GM10847 (cell line): ENCODE measurements at regions not wholly inside any gene's neighbourhood (a gene's known extent, or its start where the extent isn't known, plus 50 kb on each side); places are given as distances from the start of the nearest gene placed in this dataset.

Experiments used
- POLR2A ChIP-seq: IDR thresholded peaks from 2 replicates; pipeline ENCODE4 v1.6.1; 2011; ENCODE audit not compliant: insufficient read length; ENCODE audit errors: extremely low read depth

- TF ChIP-seq POLR2A, result no peak
Measured at GRCh38 chr15:70289191-70289955, 191.7 kb upstream of the TLE3 start.

GRCh38 chr15:70286113-70286806, 188.5 kb upstream of the TLE3 start:
- TF ChIP-seq POLR2A, result no peak

GRCh38 chr15:70284438-70285214, 186.9 kb upstream of the TLE3 start:
- TF ChIP-seq POLR2A, result no peak

GRCh38 chr15:70283511-70283910, 185.8 kb upstream of the TLE3 start:
- TF ChIP-seq POLR2A, result no peak

GRCh38 chr15:70281811-70282307, 184.1 kb upstream of the TLE3 start:
- no peak for TF ChIP-seq POLR2A

GRCh38 chr15:70281261-70281810, 183.6 kb upstream of the TLE3 start:
- TF ChIP-seq POLR2A, result no peak

- TF ChIP-seq POLR2A, result no peak
Measured at GRCh38 chr15:70280781-70281180, 183.1 kb upstream of the TLE3 start.

- no peak for TF ChIP-seq POLR2A
Measured at GRCh38 chr15:70279096-70279495, 181.4 kb upstream of the TLE3 start.

GRCh38 chr15:70278644-70279043, 180.9 kb upstream of the TLE3 start:
- TF ChIP-seq POLR2A, result no peak

- TF ChIP-seq POLR2A, result no peak
Measured at GRCh38 chr15:70277556-70277955, 179.8 kb upstream of the TLE3 start.

- TF ChIP-seq POLR2A, result no peak
Measured at GRCh38 chr15:70276401-70276800, 178.7 kb upstream of the TLE3 start.

- TF ChIP-seq POLR2A, result no peak
Measured at GRCh38 chr15:70275461-70276138, 177.9 kb upstream of the TLE3 start.

- TF ChIP-seq POLR2A, result no peak
Measured at GRCh38 chr15:70274908-70275307, 177.2 kb upstream of the TLE3 start.

- TF ChIP-seq POLR2A, result no peak
Measured at GRCh38 chr15:70274255-70274880, 176.7 kb upstream of the TLE3 start.

GRCh38 chr15:70273808-70274207, 176.1 kb upstream of the TLE3 start:
- TF ChIP-seq POLR2A, result no peak
